ELR (cell line): ENCODE measurements at regions not wholly inside any gene's neighbourhood (a gene's known extent, or its start where the extent isn't known, plus 50 kb on each side); places are given as distances from the start of the nearest gene placed in this dataset.

Experiments used
- DNase-seq: peaks from one replicate; pipeline ENCODE4 v3.0.0-alpha.2; 2015; ENCODE audit warnings: low read depth

DNA sequence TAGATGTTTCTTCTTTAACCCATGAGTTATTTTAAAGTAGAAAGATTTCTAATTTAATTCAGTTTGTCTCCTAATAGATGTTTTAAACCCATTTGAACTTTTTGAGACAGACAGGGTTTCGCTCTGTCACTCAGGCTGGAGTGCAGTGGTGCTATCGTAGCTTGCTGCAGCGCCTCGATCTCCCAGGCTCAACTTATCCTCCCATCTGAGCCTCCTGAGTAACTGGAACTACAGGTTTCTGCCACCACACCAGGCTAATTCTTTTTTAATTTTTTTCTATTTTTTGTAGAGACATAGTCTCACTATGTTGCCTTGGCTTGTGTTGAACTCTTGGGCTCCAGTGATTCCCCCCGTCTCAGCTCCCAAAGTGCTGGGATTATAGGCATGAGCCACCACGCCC, 53.0 kb upstream of the RAB18 start:
- DNase-seq: no peak

GRCh38 chr10:27450225-27450624, 53.9 kb upstream of the RAB18 start:
- DNase-seq: no peak

DNA sequence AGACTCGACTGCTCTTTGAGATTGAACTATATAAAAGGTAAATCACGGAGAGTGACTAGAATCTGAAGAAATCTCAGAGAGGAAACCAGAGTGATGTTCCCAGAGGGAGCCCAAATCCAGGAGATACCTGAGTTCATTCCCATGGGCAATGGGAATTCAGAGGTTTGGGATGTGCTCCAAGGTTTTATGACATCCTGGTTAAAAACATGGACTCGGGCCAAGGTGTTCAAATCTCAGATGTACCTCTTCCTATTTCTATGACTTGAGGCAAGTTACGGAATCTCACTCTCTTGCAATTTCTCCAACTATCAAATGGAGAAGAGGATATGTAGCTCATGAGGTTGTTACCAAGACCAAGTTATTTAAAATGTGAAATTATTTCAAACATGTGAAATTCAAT, 54.5 kb upstream of the RAB18 start:
- DNase-seq: no peak

- DNase-seq: peak; percentile 90
These were observed 55.2 kb upstream of the RAB18 start for GRCh38 chr10:27448921-27449320.

DNA sequence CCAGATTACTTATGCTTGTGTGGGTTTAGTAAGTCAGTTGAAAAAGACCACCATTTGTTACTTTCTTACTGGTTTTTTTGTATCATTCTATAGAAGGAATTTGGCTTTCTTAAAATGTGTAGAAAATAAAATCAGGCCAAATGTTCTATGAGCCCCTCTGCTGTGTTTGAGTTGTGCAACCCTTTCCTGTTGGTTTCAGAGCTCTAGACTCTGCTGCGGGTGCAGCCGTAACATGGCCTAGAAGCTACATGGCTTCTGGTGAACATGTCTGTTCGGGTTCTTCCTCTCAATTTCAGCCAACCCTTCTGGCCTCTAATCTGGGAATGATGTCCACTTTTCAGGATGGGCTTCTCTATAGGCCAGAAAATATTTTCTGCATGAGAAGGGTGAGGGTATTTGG, 56.6 kb upstream of the RAB18 start:
- no peak for DNase-seq

DNA sequence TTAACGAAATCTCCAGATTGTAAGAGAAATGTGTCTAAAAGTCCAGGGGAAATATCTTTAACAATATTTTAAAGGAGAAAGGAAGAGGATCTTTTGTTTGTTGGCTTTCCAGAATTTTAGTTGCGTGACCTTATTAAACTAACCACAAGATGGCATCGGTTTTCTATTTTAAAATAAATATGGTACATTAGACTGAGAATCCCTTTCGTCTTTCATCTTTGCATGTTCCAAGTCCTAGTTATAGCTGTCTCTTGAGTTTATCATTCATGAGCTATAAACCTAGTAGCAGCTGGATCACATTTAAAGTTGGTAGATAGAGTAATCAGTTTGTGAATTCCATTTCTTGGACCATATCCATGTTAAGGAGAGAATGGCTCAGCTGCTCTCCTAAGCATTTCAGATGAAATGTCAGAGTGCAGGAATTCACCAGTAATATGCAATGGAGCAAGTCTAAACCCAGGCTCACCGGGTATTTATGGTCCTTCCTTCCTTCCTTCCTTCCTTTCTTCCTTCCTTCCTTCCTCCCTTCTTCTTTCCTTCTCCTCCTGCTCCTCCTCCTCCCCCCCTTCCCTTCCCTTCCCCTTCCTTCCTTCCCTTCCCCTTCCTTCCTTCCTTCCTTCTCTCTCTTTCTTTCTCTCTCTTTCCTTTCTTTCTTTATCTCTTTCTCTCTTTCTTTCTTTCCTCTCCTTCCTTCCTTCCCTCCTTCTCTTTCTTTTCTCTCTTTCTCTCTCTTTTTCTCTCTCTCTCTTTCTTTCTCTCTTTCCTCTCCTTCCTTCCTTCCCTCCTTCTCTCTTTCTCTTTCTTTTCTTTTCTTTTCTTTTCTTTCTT, 57.8 kb upstream of the RAB18 start:
- DNase-seq: peak; percentile 66

DNA sequence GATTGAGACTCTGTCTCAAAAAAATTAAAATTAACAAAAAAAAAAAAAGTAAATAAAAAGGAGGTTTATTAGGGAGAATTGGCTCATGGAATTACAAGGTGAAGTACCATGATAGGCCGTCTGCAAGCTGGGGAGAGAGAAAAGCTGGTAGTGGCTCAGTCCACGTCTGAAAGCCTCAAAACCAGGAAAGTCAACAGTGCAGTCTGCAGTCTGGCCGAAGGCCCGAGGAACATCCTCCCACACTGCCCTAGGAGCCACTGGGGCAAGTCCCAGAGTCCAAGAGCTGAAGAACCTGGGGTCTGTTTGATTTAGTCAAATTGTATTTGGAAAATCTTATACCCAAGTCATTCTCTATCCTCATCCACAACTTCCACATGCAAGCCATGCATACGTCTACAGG, 59.0 kb upstream of the RAB18 start:
- no peak for DNase-seq

GRCh38 chr10:27440478-27440877, 63.6 kb upstream of the RAB18 start:
- DNase-seq: no peak

DNA sequence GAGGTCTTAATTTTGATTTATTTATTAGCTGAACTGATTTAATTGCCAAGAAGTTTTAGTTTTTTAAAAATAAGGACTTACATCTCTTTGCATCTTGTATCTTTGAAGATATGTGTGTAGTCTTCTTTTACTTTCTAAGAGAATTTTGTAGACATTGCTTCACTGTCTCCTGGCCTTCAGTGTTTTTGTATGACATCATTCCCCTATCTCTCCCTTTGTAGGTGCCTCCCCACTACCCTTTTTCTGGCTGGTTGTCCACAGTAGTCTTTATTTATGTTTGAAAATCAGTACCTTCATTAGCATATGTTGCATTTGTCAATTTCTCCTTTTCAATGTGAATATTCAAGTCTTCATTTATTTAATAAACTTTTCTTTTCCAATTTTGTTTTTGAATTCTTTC, 64.1 kb upstream of the RAB18 start:
- no peak for DNase-seq

- no peak for DNase-seq
These were observed 65.0 kb upstream of the RAB18 start for GRCh38 chr10:27439101-27439500.

DNA sequence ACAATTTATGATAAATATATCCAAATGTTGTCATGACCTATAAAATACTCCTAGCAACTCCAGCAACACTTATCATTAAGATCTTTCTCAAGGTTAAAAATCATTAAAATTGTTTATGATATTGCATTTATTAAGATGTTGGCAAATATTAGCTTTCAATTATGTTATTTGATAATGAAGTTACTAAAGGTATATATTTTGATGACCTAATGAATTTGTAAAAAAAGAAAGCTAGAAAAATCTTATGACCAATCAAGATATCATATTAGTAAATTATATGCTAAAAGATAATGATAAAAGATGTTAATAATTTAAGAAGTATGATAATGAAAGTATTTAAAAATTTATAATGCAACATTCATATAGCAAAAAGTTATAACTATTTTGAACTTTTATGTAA, 66.3 kb upstream of the RAB18 start:
- DNase-seq: no peak

GRCh38 chr10:27436710-27437109, 67.4 kb upstream of the RAB18 start:
- no peak for DNase-seq

GRCh38 chr10:27433976-27434375, 70.1 kb upstream of the RAB18 start:
- peak; percentile 36 for DNase-seq

- DNase-seq: no peak
These were observed 77.1 kb upstream of the RAB18 start for GRCh38 chr10:27426948-27427467.

DNA sequence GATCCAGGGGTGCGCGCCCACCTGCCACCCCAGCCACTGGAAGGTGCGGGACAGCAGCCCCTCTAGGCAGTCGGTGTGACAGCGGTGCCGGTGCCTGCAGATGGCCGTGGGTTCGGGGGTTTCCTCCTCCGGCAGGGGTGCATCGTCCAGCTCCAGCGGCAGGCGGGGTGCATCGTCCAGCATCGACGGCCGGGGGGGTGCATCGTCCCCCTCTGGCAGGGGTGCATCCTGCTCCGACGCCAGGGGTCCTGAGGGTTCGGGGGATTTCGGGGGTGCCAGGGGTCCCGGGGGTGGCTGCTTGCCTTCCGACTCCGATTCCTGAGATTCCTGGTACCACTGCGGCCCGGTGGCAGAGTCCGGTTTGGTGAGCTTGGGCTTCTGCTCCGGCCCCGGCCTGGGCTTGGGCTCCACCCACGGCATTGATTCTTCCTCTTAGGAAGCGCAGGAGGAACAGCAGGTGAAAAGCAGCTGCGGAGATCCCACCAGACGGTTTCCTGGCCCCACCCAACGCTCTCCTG, 90.2 kb upstream of the RAB18 start:
- no peak for DNase-seq

GRCh38 chr10:27413387-27413786, 90.7 kb upstream of the RAB18 start:
- DNase-seq: no peak

- no peak for DNase-seq
These were observed 94.0 kb upstream of the RAB18 start for GRCh38 chr10:27410153-27410552.

- no peak for DNase-seq
These were observed 96.8 kb upstream of the RAB18 start for GRCh38 chr10:27407271-27407670.

DNA sequence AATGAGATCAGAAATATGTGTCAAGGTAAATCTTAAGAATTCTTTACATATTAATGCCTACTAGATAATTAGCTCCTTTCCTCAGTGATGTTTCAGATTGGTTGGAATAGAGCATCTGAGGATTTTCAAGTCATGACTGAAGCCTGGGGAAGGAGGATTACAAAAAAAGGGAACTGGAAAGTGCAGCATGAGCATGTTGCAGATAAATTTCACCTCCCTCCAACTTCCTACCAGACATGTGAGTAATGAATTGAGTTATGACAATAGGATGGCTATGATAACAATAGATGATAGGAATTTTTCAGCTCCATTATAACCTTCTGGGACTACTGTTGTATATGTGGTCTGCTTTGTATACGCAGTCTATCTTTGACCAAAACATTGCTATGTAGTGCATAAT, 104.2 kb upstream of the RAB18 start:
- DNase-seq: no peak

GRCh38 chr10:27393961-27394360, 110.1 kb upstream of the RAB18 start:
- DNase-seq: no peak

DNA sequence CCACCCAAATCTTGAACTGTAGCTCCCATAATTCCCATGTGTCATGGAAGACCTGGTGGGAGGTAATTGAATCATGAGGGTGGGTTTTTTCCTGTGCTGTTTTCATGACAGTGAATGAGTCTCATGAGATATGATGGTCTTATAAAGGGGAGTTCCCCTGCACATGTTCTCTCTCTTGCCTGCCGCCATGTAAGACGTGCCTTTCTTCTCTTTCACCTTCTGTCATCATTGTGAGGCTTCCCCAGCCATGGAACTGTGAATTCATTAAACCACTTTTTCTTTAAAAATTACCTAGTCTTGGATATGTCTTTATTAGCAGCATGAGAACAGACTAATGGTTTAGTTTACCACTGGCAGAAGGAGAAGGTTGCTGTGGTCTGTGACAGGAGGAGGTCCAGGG, 111.5 kb upstream of the RAB18 start:
- DNase-seq: no peak

DNA sequence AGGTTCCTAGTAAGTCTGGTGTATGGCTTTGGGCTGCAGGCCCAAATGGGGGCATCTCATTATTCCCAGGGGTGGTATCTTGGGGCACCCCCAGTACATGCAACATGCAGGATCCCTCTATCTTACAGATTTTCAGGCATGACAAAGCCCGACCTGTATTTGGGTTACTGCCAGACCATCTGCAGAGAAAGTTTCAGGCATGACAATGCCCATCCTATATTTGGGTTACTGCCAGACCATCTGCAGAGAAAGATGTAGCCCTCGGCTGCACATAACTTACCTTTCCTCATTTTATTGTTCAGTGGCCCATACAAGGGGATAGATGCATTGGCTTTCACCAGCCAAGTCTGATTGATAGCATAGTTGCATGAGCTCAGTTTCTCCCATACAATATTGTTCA, 112.2 kb upstream of the RAB18 start:
- no peak for DNase-seq

DNA sequence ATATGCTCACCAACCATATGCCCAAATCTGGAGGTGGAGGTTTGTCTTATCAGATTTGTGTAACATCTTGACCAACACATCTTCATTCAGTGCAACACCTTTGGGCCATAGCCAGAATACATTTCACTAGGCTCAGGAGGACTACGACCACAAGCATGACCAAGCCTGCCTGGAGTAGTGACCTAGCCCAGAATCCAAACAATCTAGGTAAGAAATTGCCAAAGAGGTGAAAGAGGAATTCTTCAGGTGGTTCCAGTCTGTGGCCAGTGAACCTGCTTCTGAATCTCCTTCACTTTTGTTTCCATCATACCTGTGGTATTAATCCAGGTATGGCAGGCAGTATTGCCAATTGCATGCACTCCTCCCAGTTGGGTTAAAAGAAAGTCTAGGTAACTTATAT, 112.8 kb upstream of the RAB18 start:
- DNase-seq: no peak

- DNase-seq: peak; percentile 71
These were observed 113.4 kb upstream of the RAB18 start for GRCh38 chr10:27390681-27391080.
